Fibroblast of pulmonary artery (primary cell): ENCODE measurements at regions not wholly inside any gene's neighbourhood (a gene's known extent, or its start where the extent isn't known, plus 50 kb on each side); places are given as distances from the start of the nearest gene placed in this dataset.

Experiments
- DNase-seq: peaks from one replicate; pipeline ENCODE4 v3.0.0-alpha.2; 2010; ENCODE audit warnings: low read depth
- H3K4me3 ChIP-seq: replicated peaks from 2 replicates; pipeline ENCODE4 v1.5.1; 2011; ENCODE audit warnings: low read depth, mild to moderate bottlenecking, control low read depth, low read length, moderate library complexity
- CTCF ChIP-seq: IDR thresholded peaks from 2 replicates; pipeline ENCODE4 v1.5.1; 2011; ENCODE audit warnings: mild to moderate bottlenecking, control low read depth, low read length, inconsistent platforms; ENCODE audit errors: missing control alignments

DNA sequence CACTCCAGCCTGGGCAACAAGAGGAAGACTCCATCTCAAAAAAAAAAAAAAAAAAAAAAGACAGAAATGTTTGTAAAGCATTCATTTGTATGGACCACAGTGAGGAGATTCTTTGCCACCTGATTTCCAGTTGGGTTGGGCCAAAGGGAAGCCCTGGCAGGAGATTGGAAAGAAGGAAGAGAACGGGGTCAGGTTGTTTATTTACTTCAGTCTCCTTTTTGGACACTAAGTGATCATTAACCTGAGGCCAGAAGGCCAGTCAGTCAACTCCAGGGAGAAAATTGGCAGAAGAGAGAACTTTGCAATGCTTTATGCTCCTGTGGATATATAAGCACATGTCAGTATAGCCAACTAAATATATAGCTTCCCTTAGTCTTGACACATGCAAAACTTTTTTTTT is 85.9 kb downstream of the NTMT2 start:
- no peak overlapping the region for H3K4me3 ChIP-seq
- no peak for TF ChIP-seq CTCF
- DNase-seq: no peak

- H3K4me3 ChIP-seq: no peak overlapping the region
- TF ChIP-seq CTCF: no peak
- no peak for DNase-seq
These were observed 93.1 kb downstream of the NTMT2 start for GRCh38 chr1:170238704-170239391.

- TF ChIP-seq CTCF: no peak
- DNase-seq: peak; percentile 14
- H3K4me3 ChIP-seq: no peak overlapping the region
These were observed 93.7 kb downstream of the NTMT2 start for GRCh38 chr1:170239445-170239844.

DNA sequence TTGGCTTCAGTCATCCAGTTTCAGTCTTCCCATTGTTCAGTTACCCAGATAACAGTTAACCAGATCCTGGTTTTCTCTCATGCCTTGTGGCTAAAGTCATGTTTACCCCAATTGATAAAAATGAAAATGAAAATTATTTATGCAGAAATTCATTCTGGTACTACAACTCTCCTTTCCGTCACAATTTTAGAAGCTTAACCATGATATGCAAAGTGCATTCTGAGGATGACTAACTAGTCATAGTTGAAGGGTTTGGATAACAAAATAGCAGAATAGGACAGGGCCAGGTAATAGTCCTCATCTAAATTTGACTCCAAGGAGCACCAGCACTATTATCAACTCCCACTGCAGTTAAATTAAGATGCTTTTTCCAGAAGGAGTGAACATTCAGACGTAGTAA is 94.7 kb downstream of the NTMT2 start:
- TF ChIP-seq CTCF: no peak
- no peak for DNase-seq

GRCh38 chr1:170241266-170241851 is 95.6 kb downstream of the NTMT2 start:
- no peak for TF ChIP-seq CTCF
- DNase-seq: peak; percentile 26
- no peak overlapping the region for H3K4me3 ChIP-seq

More for the DNA sequence above, 94.7 kb downstream of the NTMT2 start:
- no peak overlapping the region for H3K4me3 ChIP-seq

DNA sequence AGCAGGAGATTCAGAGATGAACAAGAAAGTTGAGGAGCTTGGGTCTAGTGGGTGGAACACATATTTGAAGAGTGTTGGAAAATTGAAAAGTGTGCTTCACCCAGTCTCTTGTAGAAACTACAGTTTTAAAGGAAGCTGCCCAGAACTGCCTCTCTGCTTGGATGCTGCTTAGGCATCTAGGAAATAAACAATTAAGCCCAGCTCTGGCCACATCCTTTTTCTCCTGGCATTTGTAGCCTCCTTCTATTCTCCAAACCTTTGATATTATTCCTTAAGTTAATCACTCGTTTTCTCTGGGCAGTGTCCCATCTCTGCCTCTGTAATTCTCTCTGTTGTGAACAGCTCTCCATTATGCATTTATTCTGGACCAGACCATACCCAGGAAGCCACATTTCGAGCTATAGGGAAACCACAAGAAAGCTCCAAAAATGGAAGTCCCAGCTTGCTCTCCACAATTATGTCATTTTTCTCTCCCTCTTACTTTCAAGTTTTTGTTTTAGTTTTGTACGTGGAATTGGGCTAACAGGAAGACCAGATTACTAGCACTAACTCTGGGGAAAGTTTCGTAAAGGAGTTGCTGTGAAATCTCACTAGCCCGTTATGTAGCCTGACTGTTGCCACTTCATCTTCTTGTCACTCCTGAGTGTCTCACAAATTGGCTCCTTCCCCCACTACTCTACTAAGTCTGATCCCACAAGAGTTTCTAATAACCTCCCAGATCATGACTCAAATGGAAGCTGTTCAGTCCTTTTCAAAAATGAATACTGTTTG is 102.2 kb downstream of the NTMT2 start:
- no peak for TF ChIP-seq CTCF
- H3K4me3 ChIP-seq: no peak overlapping the region
- no peak for DNase-seq
